ENCODE measurements at regions not wholly inside any gene's neighbourhood (a gene's known extent, or its start where the extent isn't known, plus 50 kb on each side); places are given as distances from the start of the nearest gene placed in this dataset.

- no peak for TF ChIP-seq EP300 (IDR thresholded peaks at IDR 0.05)
- TF ChIP-seq, protein P1, sequence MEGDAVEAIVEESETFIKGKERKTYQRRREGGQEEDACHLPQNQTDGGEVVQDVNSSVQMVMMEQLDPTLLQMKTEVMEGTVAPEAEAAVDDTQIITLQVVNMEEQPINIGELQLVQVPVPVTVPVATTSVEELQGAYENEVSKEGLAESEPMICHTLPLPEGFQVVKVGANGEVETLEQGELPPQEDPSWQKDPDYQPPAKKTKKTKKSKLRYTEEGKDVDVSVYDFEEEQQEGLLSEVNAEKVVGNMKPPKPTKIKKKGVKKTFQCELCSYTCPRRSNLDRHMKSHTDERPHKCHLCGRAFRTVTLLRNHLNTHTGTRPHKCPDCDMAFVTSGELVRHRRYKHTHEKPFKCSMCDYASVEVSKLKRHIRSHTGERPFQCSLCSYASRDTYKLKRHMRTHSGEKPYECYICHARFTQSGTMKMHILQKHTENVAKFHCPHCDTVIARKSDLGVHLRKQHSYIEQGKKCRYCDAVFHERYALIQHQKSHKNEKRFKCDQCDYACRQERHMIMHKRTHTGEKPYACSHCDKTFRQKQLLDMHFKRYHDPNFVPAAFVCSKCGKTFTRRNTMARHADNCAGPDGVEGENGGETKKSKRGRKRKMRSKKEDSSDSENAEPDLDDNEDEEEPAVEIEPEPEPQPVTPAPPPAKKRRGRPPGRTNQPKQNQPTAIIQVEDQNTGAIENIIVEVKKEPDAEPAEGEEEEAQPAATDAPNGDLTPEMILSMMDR (IDR thresholded peaks at IDR 0.05), result no peak
Observed at GRCh38 chr13:72181661-72182060, 314.7 kb upstream of the DACH1 start.

Measured in ovary (tissue), 3 donors.